ENCODE measurements at regions not wholly inside any gene's neighbourhood (a gene's known extent, or its start where the extent isn't known, plus 50 kb on each side); places are given as distances from the start of the nearest gene placed in this dataset.
"Not testable (repeated sequence)": the region's sequence is repeated elsewhere in the genome, so short reads cannot be mapped to it uniquely, and the experiment has no call there.

- DNase-seq (no peak), ATAC-seq (no peak)
- intact Hi-C loops (cut with micrococcal nuclease): no loop called here
Measured at GRCh38 chr4:158313566-158313965, 103.3 kb downstream of the TMEM144 start.

DNA sequence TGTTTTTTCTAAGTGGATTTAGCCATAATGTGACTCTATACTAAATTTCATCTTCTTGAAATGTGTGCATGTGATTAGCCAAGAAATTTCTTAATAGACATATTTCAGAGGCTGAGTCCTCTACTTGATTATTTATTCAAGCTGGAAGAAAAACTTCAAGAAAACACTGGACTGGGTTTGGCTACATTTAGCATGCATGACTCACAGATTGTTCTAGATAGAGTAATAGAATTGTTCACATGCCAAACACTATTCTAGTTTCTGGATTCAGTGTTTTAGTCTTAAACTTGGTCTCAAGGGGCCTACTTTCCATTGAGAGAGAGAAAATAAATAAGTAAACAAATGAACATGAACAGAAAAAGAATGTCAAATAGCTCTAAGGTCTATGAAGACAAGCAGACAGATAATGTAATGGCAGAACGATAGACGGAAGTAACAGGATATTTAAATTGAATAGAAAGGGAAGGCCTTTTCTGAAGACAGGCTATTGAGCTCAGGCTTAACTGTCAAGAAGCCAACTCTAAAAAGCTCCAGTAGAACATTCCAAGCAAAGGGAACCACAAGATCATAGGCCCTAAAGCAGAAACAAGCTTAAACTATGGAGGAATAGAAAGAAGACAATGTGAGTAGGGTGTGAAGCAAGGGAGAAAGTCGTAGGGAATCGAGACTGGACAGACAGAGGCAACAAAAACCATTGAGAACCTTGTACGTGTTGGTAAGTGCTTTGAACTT, 104.6 kb downstream of the TMEM144 start:
- intact Hi-C loops (cut with micrococcal nuclease): no loop called here
- ATAC-seq: peak; percentile 89
- no peak for DNase-seq

- intact Hi-C loops (cut with micrococcal nuclease): no loop called here
- ATAC-seq: no peak
Measured at GRCh38 chr4:158315706-158316105, 105.4 kb downstream of the TMEM144 start.

DNA sequence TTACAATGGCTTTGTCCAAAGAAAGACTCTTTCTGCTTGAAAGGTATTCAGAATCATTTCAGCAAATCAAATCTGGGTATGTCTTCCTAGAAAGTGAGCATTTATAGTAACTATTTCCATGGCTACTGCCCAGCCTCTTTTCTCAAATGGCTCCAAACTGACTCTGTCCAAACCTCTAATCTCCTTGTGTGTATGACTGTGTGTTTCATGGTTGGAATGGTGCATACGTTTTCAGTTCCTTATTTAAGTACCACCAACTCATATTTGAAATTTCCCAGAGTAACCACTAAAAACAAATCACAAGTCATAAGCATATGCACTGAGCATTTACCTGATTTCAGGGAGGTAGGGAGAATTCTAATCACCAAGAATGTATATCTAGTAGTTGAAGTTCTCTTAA, 106.0 kb downstream of the TMEM144 start:
- intact Hi-C loops (cut with micrococcal nuclease): no loop called here
- no peak for DNase-seq
- ATAC-seq: no peak

More at GRCh38 chr4:158315706-158316105, 105.4 kb downstream of the TMEM144 start:
- no peak for DNase-seq

- intact Hi-C loops (cut with micrococcal nuclease): no loop called here
- ATAC-seq: no peak
- DNase-seq: no peak
Measured at GRCh38 chr4:158319880-158320279, 109.6 kb downstream of the TMEM144 start.

DNA sequence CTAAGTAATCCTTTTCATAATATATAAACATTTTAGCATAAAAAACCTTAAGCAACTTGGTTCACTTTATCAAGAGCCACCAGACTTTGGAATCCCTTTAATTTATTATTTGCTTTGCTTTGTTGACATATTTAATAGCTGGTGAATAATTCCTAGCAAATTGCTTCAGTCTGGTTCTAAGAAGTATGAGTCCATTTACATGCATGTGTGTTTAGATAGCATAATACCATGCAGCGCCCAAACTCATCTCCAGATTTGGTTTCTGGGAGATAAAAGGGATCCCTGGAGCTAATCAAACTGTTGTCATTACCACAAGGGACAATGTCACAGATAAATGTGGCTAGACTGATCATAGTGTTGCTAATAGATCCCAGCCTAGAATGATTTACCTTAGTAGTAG, 111.8 kb downstream of the TMEM144 start:
- no peak for ATAC-seq
- DNase-seq: no peak
- intact Hi-C loops (cut with micrococcal nuclease): no loop called here

DNA sequence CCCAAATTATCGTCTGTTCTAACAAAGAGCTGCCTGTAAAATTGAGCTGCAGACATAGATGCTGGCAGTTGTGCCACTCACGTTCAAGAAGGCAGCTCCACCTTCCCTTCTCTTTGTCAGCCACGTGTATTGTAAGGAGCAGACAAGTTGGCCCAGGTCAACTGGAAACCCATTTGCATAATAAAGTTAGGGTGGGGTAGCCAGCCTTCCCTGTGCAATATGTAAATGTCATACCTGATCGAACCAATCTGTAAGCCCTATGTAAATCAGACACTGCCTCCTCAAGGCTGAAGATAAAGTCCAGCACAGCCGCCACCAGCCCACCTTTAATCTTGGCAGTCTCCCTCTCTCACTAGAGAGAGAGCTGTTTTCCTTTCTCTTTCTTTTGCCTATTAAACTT, 117.2 kb downstream of the TMEM144 start:
- intact Hi-C loops (cut with micrococcal nuclease): no loop called here
- ATAC-seq (no peak), DNase-seq (no peak)

DNA sequence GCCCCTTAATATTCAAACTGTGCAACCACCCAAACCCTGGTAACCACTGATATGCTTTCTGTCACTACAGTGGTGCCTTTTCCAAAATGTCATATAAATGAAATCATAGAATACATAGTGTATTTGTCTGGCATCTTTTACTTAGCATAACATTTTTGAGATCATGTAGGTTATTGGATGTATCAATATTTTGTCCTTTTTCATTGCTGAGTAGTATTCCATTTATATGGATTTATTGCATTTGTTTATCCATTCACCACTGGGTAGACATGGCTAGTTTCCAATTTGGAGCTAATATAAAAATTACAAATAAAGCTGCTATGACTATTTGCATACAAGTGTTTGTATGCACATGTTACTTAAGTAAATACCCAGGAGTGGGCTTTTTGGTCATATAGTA, 121.6 kb downstream of the TMEM144 start:
- intact Hi-C loops (cut with micrococcal nuclease): no loop called here
- ATAC-seq: no peak

DNA sequence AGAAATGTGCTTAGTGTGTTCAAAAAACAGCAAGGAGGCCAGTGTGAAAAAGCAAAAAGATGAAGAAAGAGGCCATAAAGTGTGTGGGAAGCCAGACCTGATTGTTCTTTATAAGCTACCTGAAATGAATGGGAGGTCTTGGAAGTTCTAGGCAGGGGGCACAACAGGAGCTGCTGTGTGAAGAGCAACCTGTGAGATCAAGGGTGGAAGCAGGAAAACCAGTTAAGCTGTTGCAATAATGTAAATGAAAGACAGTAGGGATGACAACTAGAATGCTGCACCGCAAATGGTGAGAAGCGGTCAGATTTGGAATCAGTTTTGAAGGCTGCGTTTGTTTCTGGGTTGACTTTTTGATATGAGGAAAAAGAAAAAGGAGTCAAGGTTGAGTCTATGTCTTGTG, 123.5 kb downstream of the TMEM144 start:
- ATAC-seq (no peak), DNase-seq (no peak)
- intact Hi-C loops (cut with micrococcal nuclease): no loop called here

More for the DNA sequence above, 121.6 kb downstream of the TMEM144 start:
- DNase-seq: no peak

DNA sequence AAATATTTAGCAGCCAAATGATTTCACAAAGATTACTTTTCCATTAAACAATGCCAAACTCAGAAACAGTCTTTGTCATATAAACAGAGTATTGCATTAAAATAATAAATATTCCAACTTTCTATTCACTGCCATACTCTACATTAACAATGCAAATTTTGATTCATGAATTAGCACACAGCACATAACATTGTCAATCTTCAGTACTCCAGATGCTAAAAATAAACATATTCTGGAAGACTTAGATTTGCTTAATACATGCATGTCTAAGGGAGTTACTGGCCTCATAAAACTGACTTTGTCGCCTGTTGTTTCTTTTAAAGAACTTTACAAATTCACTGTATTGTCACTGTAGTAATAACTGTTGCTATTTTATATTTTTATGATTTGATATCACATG, 131.6 kb downstream of the TMEM144 start:
- DNase-seq: no peak
- no peak for ATAC-seq
- intact Hi-C loops (cut with micrococcal nuclease): no loop called here

DNA sequence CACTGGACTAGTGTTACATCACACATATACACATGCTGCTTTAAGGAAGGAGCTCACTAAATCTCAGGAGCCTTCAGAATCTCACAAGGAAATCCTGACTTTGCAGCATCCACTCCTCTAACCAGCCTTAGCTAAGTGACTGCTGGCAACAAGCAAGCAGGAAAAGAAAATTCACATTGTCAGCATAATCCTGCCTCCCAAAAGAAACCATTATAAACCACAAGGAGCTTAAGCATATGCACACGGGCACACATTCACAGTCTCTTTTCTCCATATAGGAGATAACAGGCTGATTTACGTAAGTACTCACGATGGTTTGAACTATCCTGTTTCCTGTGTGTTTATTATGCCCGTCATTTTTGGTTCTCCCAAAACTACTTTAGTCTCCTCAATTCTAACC, 136.3 kb downstream of the TMEM144 start:
- ATAC-seq (no peak), DNase-seq (no peak)
- intact Hi-C loops (cut with micrococcal nuclease): no loop called here

DNA sequence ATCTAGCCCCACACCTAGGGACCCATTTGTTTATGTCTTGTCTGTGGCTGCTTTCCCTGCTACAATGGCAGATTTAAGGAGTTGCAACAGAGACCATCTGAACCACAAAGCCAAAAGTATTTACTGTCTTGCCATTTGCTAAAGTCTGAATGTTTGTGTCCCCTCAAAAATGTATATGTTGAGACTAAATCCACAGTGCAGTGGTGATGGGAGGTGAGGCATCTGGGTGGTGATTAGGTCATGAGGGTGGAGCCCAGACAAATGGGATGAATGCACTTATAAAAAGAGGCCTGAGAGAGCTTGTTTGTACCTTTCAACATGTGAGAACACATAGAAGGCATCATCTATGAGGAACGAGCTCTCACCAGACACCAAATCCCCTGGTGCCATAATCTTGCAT, 137.3 kb downstream of the TMEM144 start:
- ATAC-seq (no peak), DNase-seq (no peak)
- intact Hi-C loops (cut with micrococcal nuclease): no loop called here

DNA sequence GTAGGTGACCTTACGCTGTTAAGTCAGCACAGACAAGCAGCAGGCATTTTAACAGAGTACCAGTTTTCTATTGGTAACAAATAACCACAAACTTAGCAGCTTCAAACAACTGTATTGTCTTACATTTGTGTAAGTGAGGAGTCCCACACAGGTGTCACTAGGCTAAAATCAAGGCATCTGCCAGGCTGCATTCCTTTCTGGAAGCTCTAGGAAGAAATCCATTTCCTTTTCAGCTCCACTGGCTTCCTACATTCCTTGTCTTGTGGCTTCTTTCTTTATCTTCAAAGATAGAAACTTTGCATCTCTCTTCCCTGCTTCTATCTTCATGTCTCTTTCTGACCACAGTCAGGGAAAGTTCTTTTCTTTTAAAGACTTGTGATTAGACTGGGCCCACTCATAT, 139.9 kb downstream of the TMEM144 start:
- ATAC-seq: no peak
- intact Hi-C loops (cut with micrococcal nuclease): no loop called here
- DNase-seq: no peak

- DNase-seq (no peak), ATAC-seq (no peak)
- intact Hi-C loops (cut with micrococcal nuclease): no loop called here
Measured at GRCh38 chr4:158353541-158354304, 143.4 kb downstream of the TMEM144 start.

DNA sequence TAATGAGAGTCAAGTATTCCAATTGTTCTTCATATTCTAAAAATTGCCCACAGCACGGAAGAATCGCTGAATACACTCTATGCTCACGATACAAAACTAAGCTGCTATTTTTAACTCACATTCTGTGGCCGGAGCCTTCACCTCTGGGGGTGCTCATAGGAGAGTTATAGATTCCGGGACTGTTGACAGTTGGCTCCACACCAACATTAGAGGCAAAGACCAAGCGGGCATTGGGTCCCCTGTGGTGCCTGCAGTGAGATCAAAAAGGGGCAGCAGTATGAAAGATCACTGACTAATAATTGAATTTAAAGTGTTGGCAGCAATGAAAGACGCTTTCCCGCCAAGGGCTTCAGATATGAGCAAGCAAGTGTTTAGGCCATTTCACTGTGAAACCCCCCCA, 146.0 kb downstream of the TMEM144 start:
- ATAC-seq (no peak), DNase-seq (no peak)
- intact Hi-C loops (cut with micrococcal nuclease): no loop called here

DNA sequence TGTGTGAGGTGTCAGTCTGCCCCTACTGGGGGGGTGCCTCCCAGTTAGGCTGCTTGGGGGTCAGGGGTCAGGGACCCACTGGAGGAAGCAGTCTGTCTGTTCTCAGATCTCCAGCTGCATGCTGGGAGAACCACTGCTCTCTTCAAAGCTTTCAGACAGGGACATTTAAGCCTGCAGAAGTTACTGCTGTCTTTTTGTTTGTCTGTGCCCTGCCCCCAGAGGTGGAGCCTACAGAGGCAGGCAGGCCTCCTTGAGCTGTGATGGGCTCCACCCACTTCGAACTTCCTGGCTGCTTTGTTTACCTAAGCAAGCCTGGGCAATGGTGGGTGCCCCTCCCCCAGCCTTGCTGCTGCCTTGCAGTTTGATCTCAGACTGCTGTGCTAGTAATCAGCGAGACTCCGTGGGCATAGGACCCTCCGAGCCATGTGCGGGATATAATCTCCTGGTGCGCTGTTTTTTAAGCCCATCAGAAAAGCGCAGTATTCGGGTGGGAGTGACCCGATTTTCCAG, 153.7 kb upstream of the RXFP1 start:
- DNase-seq; ATAC-seq; intact Hi-C loops (cut with micrococcal nuclease): not testable (repeated sequence)

GRCh38 chr4:158371158-158371557, 150.5 kb upstream of the RXFP1 start:
- intact Hi-C loops (cut with micrococcal nuclease): no loop called here
- ATAC-seq: no peak
- DNase-seq: no peak

DNA sequence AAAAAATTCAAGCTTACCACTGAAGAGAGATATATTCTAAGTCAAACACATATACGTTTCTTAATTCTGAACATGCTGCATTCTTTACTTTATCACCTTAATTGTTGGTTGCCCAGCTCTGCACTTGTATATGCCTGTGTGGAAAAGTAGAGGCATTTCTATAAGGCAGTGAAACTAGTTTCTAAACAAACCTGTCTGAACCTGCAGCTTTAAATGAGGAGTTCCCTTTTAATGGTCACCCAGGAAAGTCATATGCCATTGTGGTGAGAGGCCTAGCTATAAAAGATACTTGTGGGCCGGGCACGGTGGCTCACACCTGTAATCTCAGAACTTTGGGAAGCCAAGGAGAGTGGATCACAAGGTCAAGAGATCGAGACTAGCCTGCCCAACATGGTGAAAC, 147.4 kb upstream of the RXFP1 start:
- no peak for DNase-seq
- intact Hi-C loops (cut with micrococcal nuclease): no loop called here
- ATAC-seq: no peak

DNA sequence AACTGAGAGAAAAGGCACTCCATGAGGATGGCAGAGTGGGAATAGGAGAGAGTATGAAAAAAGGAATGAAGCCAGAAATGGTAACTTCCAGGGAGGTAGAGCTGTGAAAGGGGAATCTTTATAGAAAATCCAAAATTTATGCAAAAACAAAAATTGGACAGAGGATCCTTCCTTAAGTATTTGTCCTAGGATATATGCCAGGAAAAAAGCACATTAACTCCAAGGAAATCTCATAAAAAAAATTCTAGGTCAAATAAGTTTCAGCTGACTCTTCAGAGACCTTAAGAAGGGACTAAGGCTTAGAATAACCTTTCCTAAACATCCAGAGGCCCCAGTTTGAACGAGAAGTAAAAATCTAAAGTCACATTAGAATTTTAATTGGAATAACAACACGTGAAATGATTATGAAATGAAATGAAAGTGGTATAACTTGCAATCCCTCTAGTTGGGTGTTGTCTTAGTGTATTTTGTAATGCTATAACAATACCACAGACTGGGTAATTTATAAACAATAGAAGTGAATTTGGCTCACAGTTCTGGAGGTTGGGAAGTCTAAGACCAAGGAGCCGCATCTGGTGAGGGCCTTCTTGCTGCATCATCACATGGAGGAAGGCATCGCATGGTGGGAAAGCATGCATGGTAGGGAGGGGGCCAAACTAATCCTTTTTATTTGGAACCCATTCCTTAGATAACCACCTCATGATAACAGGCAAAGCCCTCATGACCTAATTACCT, 145.4 kb upstream of the RXFP1 start:
- ATAC-seq: no peak

DNA sequence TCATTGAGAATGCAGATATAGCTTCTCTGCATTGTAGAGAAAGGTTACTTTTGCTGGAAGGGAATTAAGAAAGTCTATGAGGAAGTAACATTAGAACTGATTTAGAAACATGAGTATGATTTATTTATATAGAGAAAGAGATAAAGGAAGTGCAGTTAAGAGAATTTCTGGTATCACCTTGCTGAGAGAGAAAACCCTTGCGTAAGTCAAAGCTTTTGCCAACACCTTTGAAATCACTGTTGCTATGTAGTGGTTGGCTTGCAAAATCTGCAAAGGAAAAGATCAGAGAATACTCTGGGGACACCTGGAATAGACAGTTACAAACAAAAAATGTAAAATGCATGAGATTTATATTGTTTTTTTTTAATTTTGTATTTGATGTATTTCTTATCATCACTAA, 137.3 kb upstream of the RXFP1 start:
- DNase-seq (no peak), ATAC-seq (no peak)
- intact Hi-C loops (cut with micrococcal nuclease): no loop called here

More for the DNA sequence above, 145.4 kb upstream of the RXFP1 start:
- intact Hi-C loops (cut with micrococcal nuclease): no loop called here
- DNase-seq: no peak

All from left ventricle myocardium superior (tissue), 1 donor.